ENCODE measurements at regions not wholly inside any gene's neighbourhood (a gene's known extent, or its start where the extent isn't known, plus 50 kb on each side); places are given as distances from the start of the nearest gene placed in this dataset.
"Not testable (repeated sequence)": the region's sequence is repeated elsewhere in the genome, so short reads cannot be mapped to it uniquely, and the experiment has no call there.

GRCh38 chrX:9342561-9343051 is 122.3 kb upstream of the TBL1X start:
- peak; percentile 87 for DNase-seq (ENCODE audit: low spot score)

GRCh38 chrX:9343971-9344370 is 120.9 kb upstream of the TBL1X start:
- DNase-seq (ENCODE audit: low spot score) = no peak

- no peak for DNase-seq (ENCODE audit: low spot score)
These were observed 118.9 kb upstream of the TBL1X start for GRCh38 chrX:9345957-9346356.

GRCh38 chrX:9349572-9350494 is 115.0 kb upstream of the TBL1X start:
- DNase-seq (ENCODE audit: low spot score) = no peak

- no peak for DNase-seq (ENCODE audit: low spot score)
These were observed 113.7 kb upstream of the TBL1X start for GRCh38 chrX:9351126-9351525.

- no peak for DNase-seq (ENCODE audit: low spot score)
These were observed 112.6 kb upstream of the TBL1X start for GRCh38 chrX:9352243-9352642.

- peak; percentile 40 for DNase-seq (ENCODE audit: low spot score)
These were observed 112.0 kb upstream of the TBL1X start for GRCh38 chrX:9352694-9353411.

- no peak for DNase-seq (ENCODE audit: low spot score)
These were observed 109.9 kb upstream of the TBL1X start for GRCh38 chrX:9354918-9355317.

GRCh38 chrX:9355739-9356138 is 109.1 kb upstream of the TBL1X start:
- no peak for DNase-seq (ENCODE audit: low spot score)

- no peak for DNase-seq (ENCODE audit: low spot score)
These were observed 108.0 kb upstream of the TBL1X start for GRCh38 chrX:9356846-9357245.

- DNase-seq (ENCODE audit: low spot score) = no peak
These were observed 107.2 kb upstream of the TBL1X start for GRCh38 chrX:9357518-9358114.

- DNase-seq (ENCODE audit: low spot score) = no peak
These were observed 102.4 kb upstream of the TBL1X start for GRCh38 chrX:9362363-9362928.

GRCh38 chrX:9367421-9367820 is 97.4 kb upstream of the TBL1X start:
- DNase-seq (ENCODE audit: low spot score) = no peak

- DNase-seq (ENCODE audit: low spot score) = no peak
These were observed 96.6 kb upstream of the TBL1X start for GRCh38 chrX:9368262-9368661.

- DNase-seq (ENCODE audit: low spot score) = no peak
These were observed 95.0 kb upstream of the TBL1X start for GRCh38 chrX:9369802-9370291.

- no peak for DNase-seq (ENCODE audit: low spot score)
These were observed 94.0 kb upstream of the TBL1X start for GRCh38 chrX:9370893-9371292.

- no peak for DNase-seq (ENCODE audit: low spot score)
These were observed 92.0 kb upstream of the TBL1X start for GRCh38 chrX:9372866-9373265.

- DNase-seq (ENCODE audit: low spot score) = no peak
These were observed 91.1 kb upstream of the TBL1X start for GRCh38 chrX:9373789-9374188.

- no peak for DNase-seq (ENCODE audit: low spot score)
These were observed 90.3 kb upstream of the TBL1X start for GRCh38 chrX:9374555-9374954.

- no peak for DNase-seq (ENCODE audit: low spot score)
These were observed 88.7 kb upstream of the TBL1X start for GRCh38 chrX:9376111-9376510.

- DNase-seq (ENCODE audit: low spot score) = not testable (repeated sequence)
These were observed 87.6 kb upstream of the TBL1X start for GRCh38 chrX:9377216-9377615.

All from umbilical cord (tissue), 1 donor.